Hepatic stellate cell (primary cell): ENCODE measurements at regions not wholly inside any gene's neighbourhood (a gene's known extent, or its start where the extent isn't known, plus 50 kb on each side); places are given as distances from the start of the nearest gene placed in this dataset.

Experiments
- DNase-seq: peaks from one replicate; pipeline ENCODE4 v3.0.0; 2011; ENCODE audit warnings: low spot score

DNA sequence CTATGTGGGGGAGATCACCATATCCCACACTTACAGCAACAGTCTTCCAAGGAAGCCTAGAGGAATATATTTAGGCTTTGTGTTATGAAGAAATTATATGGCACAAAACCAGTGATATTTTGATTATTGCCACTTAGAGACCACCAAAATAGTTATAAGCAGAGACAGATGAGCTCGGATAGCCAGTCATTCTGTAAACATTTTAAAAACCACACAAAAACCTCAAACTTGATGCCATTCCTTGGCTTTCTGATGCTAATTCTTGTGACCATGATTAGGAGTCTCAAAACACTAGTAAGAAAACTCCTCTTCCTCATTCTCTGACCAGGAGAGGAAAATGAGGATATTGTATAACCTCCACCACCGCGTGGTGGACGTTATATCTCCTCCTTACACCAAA, 496.4 kb downstream of the FOXO1 start:
- no peak for DNase-seq

DNA sequence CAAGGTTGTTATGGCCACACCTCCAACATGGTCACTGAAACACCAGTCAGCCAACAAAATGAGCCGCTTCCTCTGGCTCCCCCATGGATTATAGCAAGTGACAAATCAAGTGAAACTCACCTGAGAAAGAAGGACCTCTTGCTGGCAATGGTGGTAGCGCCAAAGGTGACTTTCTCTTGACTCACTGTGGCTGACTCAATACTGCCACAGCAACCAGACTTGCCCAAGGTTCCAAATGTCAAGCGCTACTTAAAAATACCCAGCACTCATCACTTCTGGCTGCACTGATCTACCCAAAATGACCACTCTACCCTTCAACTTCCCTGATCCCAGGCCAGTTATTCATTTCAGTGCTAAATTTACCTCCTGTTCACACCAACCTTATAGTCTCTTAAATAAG, 495.5 kb downstream of the FOXO1 start:
- no peak for DNase-seq

DNA sequence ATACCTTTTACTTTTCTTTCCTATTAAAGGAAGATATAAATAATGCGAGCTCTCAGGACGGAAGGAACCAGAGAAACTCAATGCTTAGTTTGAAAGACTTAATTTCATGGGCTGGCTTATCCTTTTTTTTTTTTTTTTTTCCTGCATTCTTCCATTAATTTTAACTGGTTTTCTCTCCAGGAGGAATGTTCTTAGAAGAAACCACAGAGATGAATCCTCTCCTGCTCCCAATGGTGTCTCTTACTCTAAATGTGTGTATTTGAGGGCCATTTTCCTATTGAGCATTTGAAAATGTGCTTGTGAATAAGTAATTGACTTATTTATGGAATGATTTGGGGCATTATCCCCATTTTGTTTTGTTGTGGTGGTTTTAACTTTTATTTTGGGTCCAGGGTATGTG, 494.9 kb downstream of the FOXO1 start:
- no peak for DNase-seq

DNA sequence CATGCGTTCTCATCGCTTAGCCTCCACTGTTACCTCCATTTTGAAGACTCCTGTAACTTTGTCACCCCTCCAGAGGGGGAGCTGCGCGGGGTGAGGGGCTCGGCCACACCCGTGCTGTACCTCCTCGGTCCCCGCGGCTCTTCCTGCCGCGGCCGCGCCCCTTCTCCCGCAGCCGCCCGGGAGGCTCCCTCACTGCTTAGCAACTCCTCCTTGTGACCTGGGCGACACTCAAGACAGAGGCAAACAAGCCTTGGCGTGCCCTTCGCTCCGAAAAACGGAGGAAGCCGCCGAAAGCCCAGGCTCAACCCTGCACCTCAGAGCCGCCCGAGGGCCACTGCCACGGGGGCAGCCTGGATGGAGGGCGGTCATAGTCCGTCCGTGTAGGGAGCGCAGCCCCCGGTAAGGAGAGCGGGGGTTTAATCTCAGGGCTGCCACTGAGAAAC, 494.3 kb downstream of the FOXO1 start:
- DNase-seq = no peak

DNA sequence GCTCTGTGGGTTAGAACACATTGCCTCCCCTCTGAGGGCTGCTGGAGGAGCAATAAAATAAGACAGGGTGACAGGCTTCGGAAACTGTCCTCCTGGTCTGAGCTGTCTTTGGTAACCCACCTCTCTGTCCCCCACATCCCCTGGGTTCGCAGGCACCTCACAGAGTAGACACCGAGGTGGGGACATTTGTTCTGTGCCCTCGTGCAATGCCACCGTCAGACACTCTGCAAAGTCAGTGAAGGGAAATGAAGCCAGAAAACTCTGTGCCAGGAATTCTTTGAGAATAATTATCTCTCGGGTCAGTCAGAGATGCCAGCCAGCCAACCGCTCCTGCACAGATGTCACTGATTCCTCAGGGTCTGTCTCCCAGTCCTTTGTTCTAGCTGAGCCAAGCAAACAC, 493.6 kb downstream of the FOXO1 start:
- no peak for DNase-seq

DNA sequence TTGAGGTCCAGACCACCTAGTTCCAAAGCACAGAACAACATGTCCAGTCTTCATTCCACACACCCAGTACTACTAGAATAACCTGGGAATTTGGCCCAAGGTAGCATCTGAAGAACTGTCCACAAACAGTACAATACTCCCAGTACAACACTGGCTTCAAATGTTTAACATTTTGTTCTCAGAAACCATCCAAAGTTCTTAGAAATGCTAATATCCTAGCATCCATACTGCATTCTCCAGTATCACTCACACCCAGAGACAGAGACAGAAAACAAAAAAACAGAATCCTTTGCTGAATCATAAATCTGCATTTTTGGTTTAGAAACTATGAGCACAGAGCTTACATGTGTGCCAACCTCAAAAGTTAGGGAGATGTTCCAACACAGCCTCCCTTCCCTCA, 490.8 kb downstream of the FOXO1 start:
- DNase-seq = no peak

DNA sequence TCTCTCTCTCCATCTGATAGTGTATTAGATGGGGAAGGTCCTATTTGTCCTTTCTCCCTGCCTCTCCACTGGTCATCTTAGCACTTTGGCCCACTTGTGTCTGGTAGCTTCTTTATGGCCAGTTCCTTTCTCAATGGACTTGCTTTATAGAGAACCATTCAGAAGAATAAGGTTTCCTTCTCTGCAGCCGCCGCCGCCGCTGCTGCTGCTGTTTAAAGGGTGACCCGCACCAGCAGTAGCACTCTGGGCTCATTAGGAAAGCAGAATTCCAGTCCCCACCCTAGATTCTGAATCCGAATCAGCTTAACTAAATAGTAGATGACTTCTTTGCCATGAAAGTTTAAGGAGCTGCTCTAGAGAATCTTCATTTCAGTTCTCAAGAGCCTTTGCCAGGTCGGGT, 490.2 kb downstream of the FOXO1 start:
- DNase-seq = no peak

DNA sequence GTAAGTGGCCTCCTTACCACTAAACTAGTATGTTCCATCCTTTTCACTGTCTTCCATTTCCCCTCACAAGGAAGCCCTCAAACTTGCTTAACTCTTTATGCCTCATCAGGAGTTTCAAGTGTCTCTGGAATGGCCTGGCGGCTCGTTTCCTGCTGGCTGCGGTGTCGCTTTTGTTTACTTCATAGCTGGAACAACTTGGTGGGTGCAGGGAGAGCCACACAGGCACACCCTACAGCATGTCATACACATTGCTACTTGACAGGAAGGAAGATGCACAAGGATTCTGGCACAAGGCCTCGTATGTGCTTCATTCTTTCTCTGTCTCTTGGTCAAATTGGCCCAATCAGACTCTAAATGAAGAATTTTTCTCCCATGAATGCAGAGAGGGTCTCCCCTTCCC, 488.3 kb downstream of the FOXO1 start:
- DNase-seq = no peak

DNA sequence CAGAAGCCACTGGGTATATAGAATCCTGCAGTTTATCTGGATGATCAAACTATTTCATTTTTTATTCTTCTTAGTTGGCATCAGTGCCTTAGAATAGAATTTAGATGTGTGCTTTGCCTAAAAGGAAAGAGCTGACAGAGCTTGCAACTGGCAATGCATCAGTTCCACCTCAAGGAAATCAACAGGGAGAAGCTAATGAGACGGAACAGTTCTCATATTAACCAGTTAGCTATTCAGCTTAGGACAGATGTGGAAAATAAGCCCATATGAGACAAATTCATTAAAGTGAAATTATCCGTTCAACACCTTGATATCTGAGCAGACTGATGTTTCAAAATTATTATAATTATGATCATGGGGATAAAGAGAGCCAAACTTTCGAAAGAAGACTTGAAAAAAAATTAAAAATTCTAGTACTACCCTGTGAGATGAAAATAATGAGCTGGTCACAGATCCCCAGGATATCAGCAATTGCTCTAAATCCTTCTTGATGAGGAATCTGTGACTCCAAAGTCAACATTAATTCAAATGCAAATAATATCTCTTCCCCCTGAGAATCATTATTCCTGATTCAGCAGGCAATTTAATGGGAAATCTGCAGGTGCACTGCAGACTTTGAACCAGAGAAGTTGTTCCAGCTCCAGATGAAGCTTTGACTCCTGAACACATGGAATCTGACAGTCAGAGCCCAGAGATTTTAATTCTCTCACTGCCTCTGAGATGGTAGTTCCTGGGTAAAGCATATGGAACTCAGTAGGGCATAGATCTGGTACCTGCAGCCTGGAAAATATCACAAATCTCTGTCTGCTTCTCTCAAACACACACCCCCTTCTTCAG, 486.8 kb downstream of the FOXO1 start:
- no peak for DNase-seq

DNA sequence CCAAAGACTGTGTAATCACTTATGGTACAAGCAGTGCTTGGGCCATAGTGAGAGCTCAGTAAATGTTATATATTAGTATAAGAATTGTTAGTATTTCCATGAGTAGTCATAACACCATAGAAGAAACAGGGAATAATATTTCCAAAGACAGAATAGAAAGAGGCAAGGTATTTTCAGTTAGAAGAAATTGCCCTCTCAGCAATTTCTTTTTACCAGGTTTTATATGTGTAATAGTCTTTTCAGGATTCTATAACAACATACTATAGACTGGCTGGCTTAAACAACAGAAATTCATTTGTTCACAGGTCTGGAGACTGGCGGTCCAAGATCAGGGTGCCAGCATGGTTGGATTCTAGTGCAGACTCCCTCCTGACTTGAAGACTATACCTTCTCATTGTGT, 485.7 kb downstream of the FOXO1 start:
- no peak for DNase-seq

DNA sequence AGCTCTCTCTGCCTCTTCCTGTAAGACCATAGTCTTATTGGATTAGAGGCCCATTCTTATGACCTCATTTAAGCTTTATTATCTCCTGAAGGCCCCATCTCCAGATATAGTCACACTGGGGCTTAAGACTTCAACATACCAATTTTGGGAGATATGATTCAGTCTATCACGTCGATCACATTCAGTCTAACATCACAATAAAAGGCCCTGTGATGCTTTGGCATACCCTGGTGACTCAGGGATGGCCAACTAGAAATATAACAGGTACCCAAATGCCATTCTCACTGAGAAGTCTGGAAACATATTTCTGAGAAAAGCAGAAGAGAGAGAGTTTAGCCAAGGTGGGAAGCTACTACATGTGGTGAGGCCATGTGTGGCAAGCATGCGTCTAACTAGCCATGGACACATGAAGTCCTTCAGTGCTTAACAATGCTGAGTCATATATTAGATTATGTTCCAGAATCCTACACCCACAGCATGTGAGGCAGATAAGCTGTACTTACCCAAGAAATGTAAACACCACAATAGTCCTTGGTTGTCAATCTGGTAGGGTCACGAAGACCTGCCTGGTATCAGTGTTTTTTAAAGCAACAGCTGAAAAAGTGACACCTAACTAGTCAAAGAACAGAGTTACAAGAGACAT, 485.1 kb downstream of the FOXO1 start:
- DNase-seq = no peak

DNA sequence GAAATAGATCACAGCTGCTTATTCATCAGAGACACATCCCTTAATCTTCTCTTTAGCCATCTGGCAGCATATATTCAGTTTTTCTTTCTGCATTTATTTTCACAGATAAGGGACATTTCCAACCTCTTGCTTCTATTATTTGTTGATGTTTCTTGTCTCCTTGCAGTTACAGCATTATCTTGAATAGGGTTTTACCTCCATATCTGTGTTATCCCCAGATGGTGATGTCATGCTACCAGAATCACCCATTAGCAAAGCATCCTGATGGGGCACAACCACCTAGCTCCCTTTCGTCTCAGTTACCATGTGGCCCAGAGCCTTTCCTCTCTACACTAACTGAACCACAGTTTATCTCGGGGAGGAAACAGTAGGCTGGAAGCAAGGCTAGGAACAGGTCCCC, 483.9 kb downstream of the FOXO1 start:
- no peak for DNase-seq

DNA sequence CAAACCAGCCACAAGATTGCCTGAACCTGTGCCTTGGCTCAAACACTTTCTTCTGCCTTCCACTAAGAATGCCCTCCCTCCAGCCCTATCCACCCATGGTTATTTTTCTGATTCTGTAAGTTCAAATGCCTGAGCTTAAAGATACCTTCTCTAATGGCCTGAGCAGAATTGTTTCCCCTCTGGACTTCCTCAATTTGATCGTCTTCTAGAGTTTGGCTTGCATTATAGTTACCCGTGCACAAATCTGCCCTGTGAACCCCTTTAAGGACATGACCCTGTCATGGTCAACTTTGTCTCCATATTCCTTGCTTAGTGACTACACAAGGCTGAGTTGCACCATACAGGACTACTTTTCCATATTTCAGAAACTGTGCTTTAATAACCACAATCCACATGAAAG, 481.0 kb downstream of the FOXO1 start:
- no peak for DNase-seq

DNA sequence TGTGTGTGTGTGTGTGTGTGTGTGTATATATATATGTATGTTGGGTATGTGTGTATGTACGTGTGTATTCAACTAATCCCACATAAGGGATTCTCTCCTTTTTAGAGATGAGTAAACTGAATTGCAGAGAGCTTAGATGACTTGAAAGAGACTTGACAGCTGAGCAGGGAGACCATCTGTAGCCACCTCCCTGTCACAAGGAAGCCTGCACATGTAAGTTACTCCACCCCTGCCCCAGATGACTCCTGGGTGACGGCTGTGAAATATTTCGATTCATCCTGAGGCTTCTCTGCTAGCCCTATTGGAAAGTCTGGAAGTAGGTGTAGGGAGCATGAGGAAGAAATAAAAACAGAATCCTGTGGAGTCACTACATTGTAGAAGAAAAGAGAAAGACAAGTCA, 480.4 kb downstream of the FOXO1 start:
- no peak for DNase-seq

DNA sequence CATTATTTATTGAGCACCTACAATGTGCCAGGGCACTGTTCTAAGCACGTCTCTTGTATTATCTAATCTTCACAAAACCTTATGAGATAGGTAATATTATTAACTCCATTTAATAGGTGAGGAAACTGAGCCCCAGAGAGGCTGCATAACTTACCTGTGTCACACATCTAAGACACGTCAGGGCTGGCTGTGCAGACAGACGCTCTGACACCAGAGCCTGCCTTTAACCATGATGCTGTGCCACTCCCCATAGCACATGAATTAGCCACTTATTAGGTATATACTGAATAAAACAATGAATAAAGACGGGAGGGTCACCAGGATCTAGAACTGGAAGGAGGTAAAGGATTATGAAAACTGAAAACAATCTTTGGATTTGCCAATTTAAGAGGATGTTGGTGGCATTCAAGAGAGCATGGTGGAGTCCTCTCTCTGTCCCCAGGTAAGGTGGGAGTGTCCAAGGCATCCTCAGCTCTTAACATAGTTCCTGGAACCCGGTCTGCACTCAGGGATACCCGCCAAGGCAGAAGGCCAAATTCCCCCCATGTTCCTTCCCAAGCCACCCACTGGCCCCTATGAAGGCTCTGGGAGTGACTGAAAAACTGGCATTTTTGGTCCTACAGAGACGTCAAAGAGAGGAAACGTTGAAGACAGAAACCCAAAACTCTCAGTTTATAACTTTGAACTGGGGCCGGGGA, 479.7 kb downstream of the FOXO1 start:
- DNase-seq = no peak

DNA sequence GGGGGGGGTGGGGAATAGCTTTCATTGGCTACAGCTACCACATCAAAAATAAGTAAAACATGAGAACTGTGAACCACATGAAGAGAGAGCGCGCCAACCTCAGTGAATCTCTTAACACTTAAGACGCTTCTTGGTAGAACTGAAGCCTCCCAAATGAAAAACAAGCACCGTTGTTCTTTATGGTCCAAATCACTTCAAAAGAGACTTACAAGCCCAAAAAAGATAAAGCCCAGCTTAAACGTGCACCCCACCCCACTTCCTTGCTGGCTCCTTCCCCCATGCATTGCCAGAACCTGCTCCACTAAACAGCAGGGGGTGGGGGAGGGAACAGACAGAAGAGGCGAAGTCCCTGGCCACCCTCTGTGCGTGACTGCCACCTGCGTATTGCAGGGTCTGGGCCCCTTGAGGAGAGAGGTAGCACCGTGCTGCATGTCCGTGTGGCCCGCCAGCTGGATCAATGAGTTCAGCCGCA, 479.1 kb downstream of the FOXO1 start:
- DNase-seq = no peak

DNA sequence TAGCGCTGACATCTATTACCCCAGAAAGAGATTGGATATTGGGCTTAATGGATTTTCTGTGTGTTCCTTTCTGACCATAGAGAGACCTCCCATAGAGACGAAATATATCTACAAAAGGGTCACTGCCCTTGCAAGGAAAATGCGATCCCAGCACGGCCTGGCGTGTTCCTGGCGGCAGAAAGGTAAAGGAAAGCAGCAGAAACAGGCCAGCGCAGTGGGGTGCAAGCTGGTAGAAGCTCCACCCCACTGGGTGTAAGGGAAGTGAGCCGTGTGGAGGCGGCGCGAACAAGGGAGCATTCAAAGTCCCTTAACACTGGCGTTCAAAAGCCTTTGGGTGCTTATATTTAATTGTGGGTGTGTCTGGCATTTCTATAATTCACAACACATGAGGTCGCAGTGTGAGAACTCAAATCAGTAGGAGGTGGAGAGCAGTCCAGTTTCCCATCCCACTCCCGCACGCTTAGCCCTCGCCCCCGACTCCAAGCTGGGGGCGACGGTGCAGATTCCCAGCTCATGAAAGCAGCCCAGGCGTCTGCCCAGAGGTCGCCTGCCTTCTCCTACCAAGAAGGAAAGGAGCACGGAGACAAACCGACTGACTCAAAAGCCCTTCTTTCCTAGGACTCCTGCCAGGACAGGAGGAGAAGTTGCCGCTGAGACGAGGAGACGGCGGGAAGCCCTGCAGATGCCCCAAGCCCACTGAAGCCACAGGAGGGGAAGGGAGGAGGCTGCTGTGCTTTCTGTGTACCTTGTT, 478.4 kb downstream of the FOXO1 start:
- no peak for DNase-seq

DNA sequence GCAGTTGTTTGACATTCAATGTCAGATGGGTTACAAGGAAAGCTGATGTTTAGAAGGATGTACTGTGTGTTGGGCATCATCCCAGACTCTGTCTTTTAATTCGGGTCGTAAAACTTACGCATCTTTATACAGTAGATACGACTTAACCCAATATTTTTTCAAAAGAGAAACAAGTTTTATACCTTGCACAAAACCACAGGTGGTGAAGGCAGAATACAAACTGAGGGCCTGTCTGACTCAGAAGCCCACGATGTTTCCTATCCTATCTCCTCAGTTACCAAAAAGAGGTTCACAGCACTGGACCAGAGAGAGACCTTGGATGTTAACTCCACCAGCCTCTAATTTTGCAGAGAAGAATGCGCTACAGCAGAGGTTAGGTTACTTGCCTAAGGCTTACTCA, 477.0 kb downstream of the FOXO1 start:
- no peak for DNase-seq

DNA sequence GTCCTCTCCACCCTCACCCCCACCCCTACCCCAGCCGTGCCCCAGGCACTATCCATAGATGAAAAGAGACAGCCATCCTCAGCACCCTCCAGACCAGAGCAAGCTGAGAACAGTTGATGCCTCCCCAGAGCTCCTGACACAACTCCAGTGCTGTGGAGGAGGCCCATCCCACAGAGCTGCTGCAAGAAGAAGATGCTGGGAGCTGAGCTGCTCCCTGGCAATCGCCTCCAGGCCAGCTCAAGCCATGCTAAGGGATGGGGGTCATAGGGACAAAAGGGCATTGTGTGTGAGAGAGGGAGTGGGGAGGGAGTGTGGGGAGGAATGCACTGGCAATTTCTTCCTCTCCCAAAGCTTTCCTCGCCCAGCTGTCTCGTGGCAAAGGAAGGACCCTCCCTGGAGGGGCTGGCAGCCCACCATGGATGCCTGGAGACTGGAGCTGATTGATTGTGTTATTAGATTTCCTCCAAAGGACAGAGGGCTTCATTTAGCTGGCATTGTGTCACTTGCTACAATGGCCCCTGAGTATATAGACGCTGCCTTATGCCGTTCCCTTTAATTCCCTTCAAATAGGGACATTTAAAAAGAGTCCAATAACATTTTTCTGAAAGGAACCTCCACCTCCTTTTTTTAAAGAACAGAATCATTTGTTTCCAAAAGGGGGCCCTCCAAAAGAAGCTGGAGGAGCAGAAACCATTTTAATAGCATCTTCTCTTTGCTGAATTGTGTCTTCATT, 476.4 kb downstream of the FOXO1 start:
- DNase-seq = no peak

DNA sequence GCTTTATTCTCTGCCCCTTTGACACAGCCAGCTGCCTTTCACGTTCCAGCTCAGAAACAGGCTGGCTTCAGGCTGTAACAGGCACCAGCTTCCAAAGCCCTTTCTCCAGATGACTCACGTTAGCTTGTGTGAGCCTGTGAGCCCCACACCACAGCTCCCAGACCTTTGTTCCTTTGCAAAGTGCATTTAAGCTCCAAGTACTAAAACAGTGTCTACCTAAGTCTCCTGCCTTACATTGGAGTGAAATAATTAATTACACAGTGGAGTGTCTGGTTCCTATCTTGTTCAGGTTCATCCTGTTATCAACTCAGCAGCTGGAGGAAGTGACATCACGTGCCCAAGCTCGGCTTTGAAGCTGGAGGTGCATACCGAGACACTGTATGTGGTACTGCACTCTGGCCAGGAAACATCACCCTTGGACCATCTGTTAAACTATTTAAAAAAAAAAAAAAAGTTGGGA, 475.8 kb downstream of the FOXO1 start:
- DNase-seq = peak; percentile 8

DNA sequence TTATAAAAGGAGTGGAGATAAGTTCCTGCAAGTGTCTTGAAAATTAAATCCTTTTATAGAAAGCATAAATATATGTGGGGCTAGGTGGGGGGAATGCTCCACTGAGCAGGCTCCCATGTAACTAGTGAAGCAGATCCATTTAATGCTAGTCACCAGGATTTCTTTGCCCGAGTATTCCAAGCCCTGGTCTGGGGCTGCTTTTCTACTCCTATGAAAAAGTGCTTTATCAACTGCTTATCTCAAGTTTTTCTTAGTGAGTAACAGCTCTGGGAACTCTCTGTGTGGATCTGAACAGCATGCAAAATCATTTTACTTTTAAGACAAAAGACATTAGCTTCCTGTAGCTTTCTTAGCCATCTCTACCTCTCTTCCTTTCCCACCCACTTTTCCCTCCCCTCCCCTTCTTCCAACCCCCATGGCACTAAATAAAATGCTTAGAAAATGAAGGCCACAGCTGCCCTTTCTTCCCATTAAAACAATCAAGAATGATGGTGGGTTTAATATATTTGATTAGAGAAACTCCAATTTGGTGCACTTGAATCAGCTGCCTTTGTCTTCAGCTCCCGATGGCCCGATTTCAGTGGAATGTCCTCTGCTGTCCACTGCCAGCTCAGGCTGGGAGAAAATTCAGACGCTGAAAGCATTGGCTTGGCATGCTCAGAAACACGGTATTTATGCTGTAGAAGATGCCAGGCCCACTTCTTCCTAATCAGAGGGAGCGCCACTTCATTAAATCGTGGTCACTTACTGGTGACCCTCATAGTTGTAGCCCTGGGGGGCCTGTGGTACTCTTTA, 475.1 kb downstream of the FOXO1 start:
- DNase-seq = no peak
